ENCODE measurements at regions not wholly inside any gene's neighbourhood (a gene's known extent, or its start where the extent isn't known, plus 50 kb on each side); places are given as distances from the start of the nearest gene placed in this dataset.

DNA sequence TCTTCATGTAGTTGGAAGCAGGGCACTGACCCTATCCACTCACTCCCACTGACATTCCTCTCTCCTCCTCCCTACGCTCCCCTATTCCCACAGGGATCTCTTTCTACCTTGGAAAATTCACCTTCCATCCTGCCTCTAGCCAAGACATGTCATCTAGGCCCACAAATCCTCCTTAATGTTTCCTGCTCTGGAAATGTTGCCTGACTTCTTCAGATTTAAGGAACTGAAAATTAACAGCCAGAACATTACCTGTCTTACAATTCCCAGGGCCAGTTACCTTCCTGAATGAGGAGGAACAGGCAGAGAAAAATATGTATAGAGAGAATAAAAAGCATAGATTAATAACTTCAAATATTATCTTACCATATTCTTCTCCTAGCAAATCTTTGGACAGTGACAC lies 147.3 kb downstream of the MRPL39 start:
- no peak for TF ChIP-seq ZBTB17 (tag by site-specific recombination; IDR thresholded peaks at IDR 0.05)
- TF ChIP-seq SALL2 (tag by site-specific recombination; IDR thresholded peaks at IDR 0.05; ENCODE audit: borderline replicate concordance): no peak
- TF ChIP-seq ZNF561 (tag by site-specific recombination; IDR thresholded peaks at IDR 0.05; ENCODE audit: borderline replicate concordance): no peak
- no peak for TF ChIP-seq ZNF146 (tag by site-specific recombination; IDR thresholded peaks at IDR 0.05)
- TF ChIP-seq ZNF214 (tag by site-specific recombination; IDR thresholded peaks at IDR 0.05; ENCODE audit: borderline replicate concordance): no peak
- no peak for TF ChIP-seq ZNF623 (tag by site-specific recombination; IDR thresholded peaks at IDR 0.05)
- TF ChIP-seq RBAK (tag by site-specific recombination; IDR thresholded peaks at IDR 0.05): no peak
- no peak for TF ChIP-seq ZNF202 (tag by site-specific recombination; IDR thresholded peaks at IDR 0.05; ENCODE audit: borderline replicate concordance)
- no peak for TF ChIP-seq ZNF366 (tag by site-specific recombination; conservative IDR thresholded peaks at IDR 0.05)
- TF ChIP-seq, protein P1, sequence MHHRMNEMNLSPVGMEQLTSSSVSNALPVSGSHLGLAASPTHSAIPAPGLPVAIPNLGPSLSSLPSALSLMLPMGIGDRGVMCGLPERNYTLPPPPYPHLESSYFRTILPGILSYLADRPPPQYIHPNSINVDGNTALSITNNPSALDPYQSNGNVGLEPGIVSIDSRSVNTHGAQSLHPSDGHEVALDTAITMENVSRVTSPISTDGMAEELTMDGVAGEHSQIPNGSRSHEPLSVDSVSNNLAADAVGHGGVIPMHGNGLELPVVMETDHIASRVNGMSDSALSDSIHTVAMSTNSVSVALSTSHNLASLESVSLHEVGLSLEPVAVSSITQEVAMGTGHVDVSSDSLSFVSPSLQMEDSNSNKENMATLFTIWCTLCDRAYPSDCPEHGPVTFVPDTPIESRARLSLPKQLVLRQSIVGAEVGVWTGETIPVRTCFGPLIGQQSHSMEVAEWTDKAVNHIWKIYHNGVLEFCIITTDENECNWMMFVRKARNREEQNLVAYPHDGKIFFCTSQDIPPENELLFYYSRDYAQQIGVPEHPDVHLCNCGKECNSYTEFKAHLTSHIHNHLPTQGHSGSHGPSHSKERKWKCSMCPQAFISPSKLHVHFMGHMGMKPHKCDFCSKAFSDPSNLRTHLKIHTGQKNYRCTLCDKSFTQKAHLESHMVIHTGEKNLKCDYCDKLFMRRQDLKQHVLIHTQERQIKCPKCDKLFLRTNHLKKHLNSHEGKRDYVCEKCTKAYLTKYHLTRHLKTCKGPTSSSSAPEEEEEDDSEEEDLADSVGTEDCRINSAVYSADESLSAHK (tag by site-specific recombination; IDR thresholded peaks at IDR 0.05): no peak
- TF ChIP-seq, protein P2, sequence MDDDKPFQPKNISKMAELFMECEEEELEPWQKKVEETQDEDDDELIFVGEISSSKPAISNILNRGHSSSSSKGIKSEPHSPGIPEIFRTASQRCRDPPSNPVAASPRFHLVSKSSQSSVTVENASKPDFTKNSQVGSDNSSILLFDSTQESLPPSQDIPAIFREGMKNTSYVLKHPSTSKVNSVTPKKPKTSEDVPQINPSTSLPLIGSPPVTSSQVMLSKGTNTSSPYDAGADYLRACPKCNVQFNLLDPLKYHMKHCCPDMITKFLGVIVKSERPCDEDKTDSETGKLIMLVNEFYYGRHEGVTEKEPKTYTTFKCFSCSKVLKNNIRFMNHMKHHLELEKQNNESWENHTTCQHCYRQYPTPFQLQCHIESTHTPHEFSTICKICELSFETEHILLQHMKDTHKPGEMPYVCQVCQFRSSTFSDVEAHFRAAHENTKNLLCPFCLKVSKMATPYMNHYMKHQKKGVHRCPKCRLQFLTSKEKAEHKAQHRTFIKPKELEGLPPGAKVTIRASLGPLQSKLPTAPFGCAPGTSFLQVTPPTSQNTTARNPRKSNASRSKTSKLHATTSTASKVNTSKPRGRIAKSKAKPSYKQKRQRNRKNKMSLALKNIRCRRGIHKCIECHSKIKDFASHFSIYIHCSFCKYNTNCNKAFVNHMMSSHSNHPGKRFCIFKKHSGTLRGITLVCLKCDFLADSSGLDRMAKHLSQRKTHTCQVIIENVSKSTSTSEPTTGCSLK (tag by site-specific recombination; IDR thresholded peaks at IDR 0.05): no peak
- ChIA-PET POLR2A (no interaction called here), CTCF (no interaction called here)
- Histone ChIP-seq H3K9me3 (ENCODE audit: control insufficient read depth, insufficient read depth, low read depth, low read length) (no peaks in the 10 kb centered on the region), H3K4me3 (ENCODE audit: low read depth, low read length) (no peak overlapping the region), H3K36me3 (ENCODE audit: control insufficient read depth in 2 of 2, insufficient read depth in 1 of 2, low read length in 2 of 2) (no peaks in the 10 kb centered on the region), H3K4me1 (ENCODE audit: control insufficient read depth, insufficient read depth, low read length) (no peaks in the 10 kb centered on the region), H3K27ac (ENCODE audit: extremely low read depth, low read depth, low read length) (no peak overlapping the region)

DNA sequence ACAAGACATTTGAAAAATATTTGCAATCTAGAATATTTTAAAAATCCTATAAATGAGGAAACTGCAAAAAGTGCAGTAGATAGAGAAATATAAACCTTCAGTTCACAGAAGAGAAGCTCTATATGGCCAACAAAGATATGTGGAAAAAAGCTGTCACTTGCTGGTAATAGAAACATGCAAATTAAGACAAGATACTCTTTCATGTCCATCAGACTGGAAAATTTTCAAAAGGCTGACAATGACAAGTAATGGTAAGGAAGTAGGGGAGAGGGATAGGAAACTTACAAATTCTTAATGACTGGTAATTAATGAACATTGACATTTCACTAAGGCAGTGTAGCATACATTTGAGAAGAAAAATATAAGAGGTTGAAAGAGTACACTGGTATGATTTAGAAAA lies 147.9 kb downstream of the MRPL39 start:
- no peak overlapping the region for H3K4me3 ChIP-seq (ENCODE audit: low read depth, low read length)
- ChIA-PET POLR2A (no interaction called here), CTCF (no interaction called here)
- H3K9me3 ChIP-seq (ENCODE audit: control insufficient read depth, insufficient read depth, low read depth, low read length): no peaks in the 10 kb centered on the region
- H3K4me1 ChIP-seq (ENCODE audit: control insufficient read depth, insufficient read depth, low read length): no peaks in the 10 kb centered on the region
- H3K27ac ChIP-seq (ENCODE audit: extremely low read depth, low read depth, low read length): no peak overlapping the region
- no peak for TF ChIP-seq ZNF610 (tag by site-specific recombination; IDR thresholded peaks at IDR 0.05; ENCODE audit: borderline replicate concordance)
- H3K36me3 ChIP-seq (ENCODE audit: control insufficient read depth in 2 of 2, insufficient read depth in 1 of 2, low read length in 2 of 2): no peaks in the 10 kb centered on the region

DNA sequence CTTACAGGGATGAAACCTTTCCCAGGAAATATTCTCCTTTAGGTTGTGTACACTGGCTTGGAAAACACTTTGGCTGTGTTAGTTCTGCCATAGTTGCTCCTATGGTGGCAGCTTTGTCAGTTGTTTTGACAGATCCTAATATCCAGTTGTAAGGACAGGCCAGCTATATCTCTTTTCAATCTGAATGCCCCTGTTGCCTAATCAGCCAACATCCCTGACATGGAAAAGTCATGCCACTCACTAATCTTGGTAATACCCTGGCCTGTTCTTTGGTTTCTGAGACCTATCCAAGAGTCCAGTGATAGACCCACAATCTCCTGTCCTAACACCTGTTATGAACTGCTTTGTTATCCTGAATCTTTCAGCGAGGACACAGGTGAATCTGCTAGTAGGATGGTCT lies 148.8 kb downstream of the MRPL39 start:
- Histone ChIP-seq H3K4me3 (ENCODE audit: low read depth, low read length) (no peak overlapping the region), H3K4me1 (ENCODE audit: control insufficient read depth, insufficient read depth, low read length) (no peaks in the 10 kb centered on the region), H3K9me3 (ENCODE audit: control insufficient read depth, insufficient read depth, low read depth, low read length) (no peaks in the 10 kb centered on the region), H3K27ac (ENCODE audit: extremely low read depth, low read depth, low read length) (no peak overlapping the region), H3K36me3 (ENCODE audit: control insufficient read depth in 2 of 2, insufficient read depth in 1 of 2, low read length in 2 of 2) (no peaks in the 10 kb centered on the region)
- ChIA-PET POLR2A (no interaction called here), CTCF (no interaction called here)
- TF ChIP-seq, protein P3, sequence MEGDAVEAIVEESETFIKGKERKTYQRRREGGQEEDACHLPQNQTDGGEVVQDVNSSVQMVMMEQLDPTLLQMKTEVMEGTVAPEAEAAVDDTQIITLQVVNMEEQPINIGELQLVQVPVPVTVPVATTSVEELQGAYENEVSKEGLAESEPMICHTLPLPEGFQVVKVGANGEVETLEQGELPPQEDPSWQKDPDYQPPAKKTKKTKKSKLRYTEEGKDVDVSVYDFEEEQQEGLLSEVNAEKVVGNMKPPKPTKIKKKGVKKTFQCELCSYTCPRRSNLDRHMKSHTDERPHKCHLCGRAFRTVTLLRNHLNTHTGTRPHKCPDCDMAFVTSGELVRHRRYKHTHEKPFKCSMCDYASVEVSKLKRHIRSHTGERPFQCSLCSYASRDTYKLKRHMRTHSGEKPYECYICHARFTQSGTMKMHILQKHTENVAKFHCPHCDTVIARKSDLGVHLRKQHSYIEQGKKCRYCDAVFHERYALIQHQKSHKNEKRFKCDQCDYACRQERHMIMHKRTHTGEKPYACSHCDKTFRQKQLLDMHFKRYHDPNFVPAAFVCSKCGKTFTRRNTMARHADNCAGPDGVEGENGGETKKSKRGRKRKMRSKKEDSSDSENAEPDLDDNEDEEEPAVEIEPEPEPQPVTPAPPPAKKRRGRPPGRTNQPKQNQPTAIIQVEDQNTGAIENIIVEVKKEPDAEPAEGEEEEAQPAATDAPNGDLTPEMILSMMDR (tag by site-specific recombination; IDR thresholded peaks at IDR 0.05): no peak
- TF ChIP-seq ZNF677 (tag by site-specific recombination; IDR thresholded peaks at IDR 0.05) (no peak), ZNF2 (tag by site-specific recombination; IDR thresholded peaks at IDR 0.05) (no peak), ZNF10 (tag by site-specific recombination; IDR thresholded peaks at IDR 0.05) (no peak), ZNF16 (tag by site-specific recombination; IDR thresholded peaks at IDR 0.05; ENCODE audit: low read depth) (no peak), WT1 (tag by site-specific recombination; IDR thresholded peaks at IDR 0.05) (no peak)
- TF ChIP-seq, protein P4, sequence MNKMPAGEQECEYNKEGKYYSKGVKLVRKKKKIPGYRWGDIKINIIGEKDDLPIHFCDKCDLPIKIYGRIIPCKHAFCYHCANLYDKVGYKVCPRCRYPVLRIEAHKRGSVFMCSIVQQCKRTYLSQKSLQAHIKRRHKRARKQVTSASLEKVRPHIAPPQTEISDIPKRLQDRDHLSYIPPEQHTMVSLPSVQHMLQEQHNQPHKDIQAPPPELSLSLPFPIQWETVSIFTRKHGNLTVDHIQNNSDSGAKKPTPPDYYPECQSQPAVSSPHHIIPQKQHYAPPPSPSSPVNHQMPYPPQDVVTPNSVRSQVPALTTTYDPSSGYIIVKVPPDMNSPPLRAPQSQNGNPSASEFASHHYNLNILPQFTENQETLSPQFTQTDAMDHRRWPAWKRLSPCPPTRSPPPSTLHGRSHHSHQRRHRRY (tag by site-specific recombination; IDR thresholded peaks at IDR 0.05): no peak
- TF ChIP-seq, protein P5, sequence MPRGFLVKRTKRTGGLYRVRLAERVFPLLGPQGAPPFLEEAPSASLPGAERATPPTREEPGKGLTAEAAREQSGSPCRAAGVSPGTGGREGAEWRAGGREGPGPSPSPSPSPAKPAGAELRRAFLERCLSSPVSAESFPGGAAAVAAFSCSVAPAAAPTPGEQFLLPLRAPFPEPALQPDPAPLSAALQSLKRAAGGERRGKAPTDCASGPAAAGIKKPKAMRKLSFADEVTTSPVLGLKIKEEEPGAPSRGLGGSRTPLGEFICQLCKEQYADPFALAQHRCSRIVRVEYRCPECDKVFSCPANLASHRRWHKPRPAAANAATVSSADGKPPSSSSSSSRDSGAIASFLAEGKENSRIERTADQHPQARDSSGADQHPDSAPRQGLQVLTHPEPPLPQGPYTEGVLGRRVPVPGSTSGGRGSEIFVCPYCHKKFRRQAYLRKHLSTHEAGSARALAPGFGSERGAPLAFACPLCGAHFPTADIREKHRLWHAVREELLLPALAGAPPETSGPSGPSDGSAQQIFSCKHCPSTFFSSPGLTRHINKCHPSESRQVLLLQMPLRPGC (tag by site-specific recombination; IDR thresholded peaks at IDR 0.05): no peak
- TF ChIP-seq, protein P6, sequence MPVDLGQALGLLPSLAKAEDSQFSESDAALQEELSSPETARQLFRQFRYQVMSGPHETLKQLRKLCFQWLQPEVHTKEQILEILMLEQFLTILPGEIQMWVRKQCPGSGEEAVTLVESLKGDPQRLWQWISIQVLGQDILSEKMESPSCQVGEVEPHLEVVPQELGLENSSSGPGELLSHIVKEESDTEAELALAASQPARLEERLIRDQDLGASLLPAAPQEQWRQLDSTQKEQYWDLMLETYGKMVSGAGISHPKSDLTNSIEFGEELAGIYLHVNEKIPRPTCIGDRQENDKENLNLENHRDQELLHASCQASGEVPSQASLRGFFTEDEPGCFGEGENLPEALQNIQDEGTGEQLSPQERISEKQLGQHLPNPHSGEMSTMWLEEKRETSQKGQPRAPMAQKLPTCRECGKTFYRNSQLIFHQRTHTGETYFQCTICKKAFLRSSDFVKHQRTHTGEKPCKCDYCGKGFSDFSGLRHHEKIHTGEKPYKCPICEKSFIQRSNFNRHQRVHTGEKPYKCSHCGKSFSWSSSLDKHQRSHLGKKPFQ (tag by site-specific recombination; IDR thresholded peaks at IDR 0.05): no peak

Data from HEK293 (cell line).